Gastroesophageal sphincter (tissue), 4 donors: ENCODE measurements at regions not wholly inside any gene's neighbourhood (a gene's known extent, or its start where the extent isn't known, plus 50 kb on each side); places are given as distances from the start of the nearest gene placed in this dataset.
A peak's percentile ranks its signal among the peaks of the same experiment; 100 is the strongest.

Source experiments
- ATAC-seq: fragments of 150-250 bp; one replicate; pipeline ENCODE4 v1.9.1; 2016; ENCODE audit warnings: mild to moderate bottlenecking, moderate library complexity
- H3K27ac ChIP-seq, 4 donors: fragments of 200-600 bp; sonication (generic) in 3 of 4; 1 replicate in 3 of 4; 2 replicates in 1 of 4; pipeline ENCODE4 v1.5.1; 2016 to 2019
- H3K27me3 ChIP-seq: fragments of 200-600 bp; sonication (generic); one replicate; pipeline ENCODE4 v1.5.1; 2019
- H3K36me3 ChIP-seq, 2 donors: fragments of 200-600 bp; sonication (generic); one replicate each; pipeline ENCODE4 v1.5.1; 2019; ENCODE audit warnings: control low read depth in 1 of 2
- H3K4me1 ChIP-seq, 3 donors: fragments of 200-600 bp; sonication (generic); 1 replicate in 2 of 3; 2 replicates in 1 of 3; pipeline ENCODE4 v1.5.1; 2016 to 2019; ENCODE audit warnings: control low read depth in 2 of 3
- H3K4me3 ChIP-seq, 2 donors: fragments of 200-600 bp; sonication (generic); one replicate each; pipeline ENCODE4 v1.5.1; 2019; ENCODE audit warnings: mild to moderate bottlenecking in 1 of 2, moderate library complexity in 1 of 2
- H3K9me3 ChIP-seq, 3 donors: fragments of 200-600 bp; sonication (generic); one replicate each; pipeline ENCODE4 v1.5.1; 2017 to 2019; ENCODE audit warnings: control low read depth in 2 of 3
- EP300 ChIP-seq: sonication (generic); formaldehyde crosslinking; IDR thresholded peaks from one replicate; pipeline ENCODE4 v1.6.1; 2017; ENCODE audit warnings: antibody characterized with exemption, mild to moderate bottlenecking
- POLR2A ChIP-seq, 2 donors: fragments of 450-650 bp; IDR thresholded peaks; one replicate each; pipeline ENCODE4 v1.6.1; 2017; ENCODE audit warnings: antibody characterized with exemption in 2 of 2, mild to moderate bottlenecking in 2 of 2, moderate library complexity in 1 of 2
- POLR2AphosphoS5 ChIP-seq: sonication (generic); formaldehyde crosslinking; IDR thresholded peaks from one replicate; pipeline ENCODE4 v1.6.1; 2017; ENCODE audit warnings: antibody characterized with exemption
- WGBS, 2 donors: methylation state at CpG; one replicate each; pipeline ENCODE4 v1.1.5; 2018; ENCODE audit warnings: low coverage in 1 of 2; 5-methylcytosine and 5-hydroxymethylcytosine counted together
- TF ChIP-seq, protein P1 (sequence below), 4 experiments: fragments of 200-600 bp in 2 of 4; fragments of 450-650 bp in 2 of 4; sonication (generic) in 1 of 4; IDR thresholded peaks; one replicate each; pipeline ENCODE4 v1.5.1; 2017 to 2019; ENCODE audit warnings: antibody characterized with exemption in 4 of 4, mild to moderate bottlenecking in 2 of 4, moderate library complexity in 2 of 4

DNA sequence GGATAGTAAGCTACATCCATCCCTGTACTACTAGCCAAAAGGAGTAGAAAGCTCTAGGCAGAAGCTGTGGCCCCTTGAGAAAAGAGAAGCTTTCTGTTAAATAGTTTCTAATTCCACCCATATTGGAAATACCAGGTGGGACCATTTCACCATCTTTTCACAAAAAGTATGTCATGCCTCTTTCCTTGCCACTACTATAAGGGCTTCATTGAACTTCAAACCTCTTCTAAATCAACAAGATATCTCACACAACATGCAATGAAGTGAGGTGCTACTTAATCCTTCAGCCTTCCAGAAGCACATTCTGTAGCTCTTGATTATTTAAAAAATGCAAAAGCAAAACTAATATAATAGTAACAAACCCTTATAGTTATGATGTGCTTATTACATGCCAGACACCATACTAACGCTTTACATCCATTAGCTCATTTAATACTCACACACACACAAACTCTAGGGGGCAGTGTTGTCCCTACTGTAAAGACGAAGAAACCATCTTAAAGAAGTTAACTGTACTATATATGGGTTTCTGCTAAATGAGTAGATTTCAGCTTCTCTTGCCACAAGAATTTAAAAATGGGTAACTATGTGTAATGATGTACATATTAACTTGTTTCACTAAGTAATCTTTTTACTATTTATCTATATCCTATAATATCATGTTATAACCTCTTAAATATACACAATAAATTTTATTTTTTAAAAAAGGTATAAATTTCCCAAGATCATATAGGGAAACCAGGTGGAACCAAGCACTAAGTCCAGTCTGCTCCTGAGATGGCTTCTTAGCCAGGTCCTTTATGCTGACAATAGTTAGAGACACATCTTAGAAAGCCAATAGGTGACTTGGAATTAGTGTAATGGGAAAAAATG lies 124.4 kb downstream of the RPS29 start:
- no peak for ATAC-seq
- WGBS, 2 donors, result 23 to 30% methylated on average over 2 of the region's 2 CpGs
- no peak overlapping the region for H3K4me3 ChIP-seq

DNA sequence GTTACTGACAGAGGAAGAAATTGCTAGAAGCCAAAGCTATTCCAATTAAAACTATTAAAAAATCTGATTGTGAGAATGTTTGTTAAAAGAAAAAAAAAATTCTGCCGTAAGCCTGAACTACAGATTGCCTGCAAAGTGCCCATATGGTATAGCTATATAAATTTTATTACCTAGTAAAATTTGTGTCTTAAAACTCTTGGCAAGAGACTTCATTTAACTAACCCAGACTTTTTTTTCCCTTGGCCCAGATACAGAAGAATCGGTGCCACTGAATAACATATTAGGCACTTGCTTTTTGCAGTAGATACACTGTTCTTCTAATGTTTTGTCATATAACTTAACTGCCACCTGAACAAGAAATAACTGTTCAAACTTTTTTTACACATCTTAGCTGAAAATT lies 125.5 kb downstream of the RPS29 start:
- Histone ChIP-seq H3K4me1 (peaks cover 0 to 6% (median 0%) of the 10 kb centered on the region in 3 donors), H3K9me3 (no peaks in the 10 kb centered on the region), H3K4me3 (no peak overlapping the region), H3K36me3 (no peaks in the 10 kb centered on the region), H3K27ac (no peak overlapping the region), H3K27me3 (no peaks in the 10 kb centered on the region)
- TF ChIP-seq POLR2AphosphoS5 (no peak), EP300 (no peak), POLR2A (IDR thresholded peaks at IDR 0.05) (no peak)
- TF ChIP-seq, protein P1, sequence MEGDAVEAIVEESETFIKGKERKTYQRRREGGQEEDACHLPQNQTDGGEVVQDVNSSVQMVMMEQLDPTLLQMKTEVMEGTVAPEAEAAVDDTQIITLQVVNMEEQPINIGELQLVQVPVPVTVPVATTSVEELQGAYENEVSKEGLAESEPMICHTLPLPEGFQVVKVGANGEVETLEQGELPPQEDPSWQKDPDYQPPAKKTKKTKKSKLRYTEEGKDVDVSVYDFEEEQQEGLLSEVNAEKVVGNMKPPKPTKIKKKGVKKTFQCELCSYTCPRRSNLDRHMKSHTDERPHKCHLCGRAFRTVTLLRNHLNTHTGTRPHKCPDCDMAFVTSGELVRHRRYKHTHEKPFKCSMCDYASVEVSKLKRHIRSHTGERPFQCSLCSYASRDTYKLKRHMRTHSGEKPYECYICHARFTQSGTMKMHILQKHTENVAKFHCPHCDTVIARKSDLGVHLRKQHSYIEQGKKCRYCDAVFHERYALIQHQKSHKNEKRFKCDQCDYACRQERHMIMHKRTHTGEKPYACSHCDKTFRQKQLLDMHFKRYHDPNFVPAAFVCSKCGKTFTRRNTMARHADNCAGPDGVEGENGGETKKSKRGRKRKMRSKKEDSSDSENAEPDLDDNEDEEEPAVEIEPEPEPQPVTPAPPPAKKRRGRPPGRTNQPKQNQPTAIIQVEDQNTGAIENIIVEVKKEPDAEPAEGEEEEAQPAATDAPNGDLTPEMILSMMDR (IDR thresholded peaks at IDR 0.05), result no peak
- 58 to 60% methylated on average over 2 of the region's 2 CpGs for WGBS, 2 donors
- ATAC-seq, result no peak

More for the DNA sequence above, 124.4 kb downstream of the RPS29 start:
- TF ChIP-seq POLR2AphosphoS5 (no peak), POLR2A (IDR thresholded peaks at IDR 0.05) (no peak), EP300 (no peak)
- TF ChIP-seq, protein P1 (IDR thresholded peaks at IDR 0.05), result peak; percentile 18 to 57 (median 30)
- H3K4me1 ChIP-seq, result peaks cover 0 to 6% (median 0%) of the 10 kb centered on the region in 3 donors
- no peaks in the 10 kb centered on the region for H3K9me3 ChIP-seq
- H3K36me3 ChIP-seq, result no peaks in the 10 kb centered on the region
- H3K27me3 ChIP-seq, result no peaks in the 10 kb centered on the region
- H3K27ac ChIP-seq, result no peak overlapping the region

DNA sequence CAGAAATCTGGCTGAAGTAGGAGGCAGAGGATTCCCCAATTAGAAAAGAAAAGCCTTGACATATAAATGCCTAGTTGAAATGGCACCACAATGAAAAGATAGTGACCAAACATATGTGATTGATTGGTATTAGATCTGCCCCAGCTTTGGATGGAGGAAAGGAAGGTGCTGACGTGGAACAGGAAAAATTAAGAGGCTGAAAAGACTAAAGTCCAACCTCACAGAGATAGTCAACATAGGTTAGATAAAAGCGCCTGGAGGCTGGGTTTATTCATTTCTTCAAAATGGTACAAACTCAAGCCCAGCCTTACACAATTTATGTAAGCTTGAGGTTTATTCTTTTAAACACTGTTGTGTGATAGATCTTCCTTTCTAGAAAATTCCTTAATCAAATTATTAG lies 129.6 kb downstream of the RPS29 start:
- no peak for ATAC-seq
- Histone ChIP-seq H3K27me3 (no peaks in the 10 kb centered on the region), H3K4me3 (no peak overlapping the region), H3K27ac (no peak overlapping the region), H3K9me3 (no peaks in the 10 kb centered on the region), H3K4me1 (no peaks in the 10 kb centered on the region), H3K36me3 (no peaks in the 10 kb centered on the region)
- TF ChIP-seq POLR2AphosphoS5 (no peak), POLR2A (IDR thresholded peaks at IDR 0.05) (no peak), EP300 (no peak)
- TF ChIP-seq, protein P1 (IDR thresholded peaks at IDR 0.05), result no peak
- 76 to 83% methylated on average over 2 of the region's 2 CpGs for WGBS, 2 donors

GRCh38 chr14:49451938-49452337 lies 134.2 kb downstream of the RPS29 start:
- Histone ChIP-seq H3K4me3 (no peak overlapping the region), H3K4me1 (no peaks in the 10 kb centered on the region), H3K36me3 (no peaks in the 10 kb centered on the region), H3K9me3 (peaks cover 0 to 24% (median 0%) of the 10 kb centered on the region in 3 donors), H3K27ac (no peak overlapping the region), H3K27me3 (no peaks in the 10 kb centered on the region)
- no peak for ATAC-seq
- no peak for TF ChIP-seq POLR2AphosphoS5
- TF ChIP-seq POLR2A (IDR thresholded peaks at IDR 0.05), result no peak
- TF ChIP-seq, protein P1 (IDR thresholded peaks at IDR 0.05), result no peak
- TF ChIP-seq EP300, result no peak
- WGBS, 2 donors, result 55 to 69% methylated on average over 2 to 9 of the region's 10 CpGs

DNA sequence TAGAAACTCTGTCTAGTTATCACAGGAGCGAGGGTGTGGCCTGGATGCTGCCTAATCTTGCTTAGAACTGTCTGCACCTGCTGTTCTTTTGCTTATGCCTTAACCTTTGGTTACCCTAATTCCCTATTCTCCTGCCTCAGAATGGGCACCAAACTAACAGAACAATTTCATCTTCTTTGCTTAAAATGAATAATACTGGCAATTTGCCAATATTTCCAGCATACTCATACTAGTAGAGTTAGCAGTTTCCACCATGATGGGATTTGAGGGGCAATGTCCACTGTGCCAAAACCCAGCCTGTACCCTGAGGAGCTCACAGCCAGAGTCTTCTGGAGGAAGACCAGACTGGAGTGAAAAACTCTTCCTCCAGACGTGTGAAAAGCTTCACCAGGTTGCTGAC lies 136.4 kb downstream of the RPS29 start:
- H3K9me3 ChIP-seq, result peaks cover 0 to 24% (median 0%) of the 10 kb centered on the region in 3 donors

More for the DNA sequence above, 136.4 kb downstream of the RPS29 start:
- WGBS, 2 donors, result 77 to 93% methylated on average over 2 of the region's 2 CpGs
- no peak overlapping the region for H3K27ac ChIP-seq
- H3K4me3 ChIP-seq, result no peak overlapping the region
- H3K36me3 ChIP-seq, result no peaks in the 10 kb centered on the region
- TF ChIP-seq POLR2AphosphoS5 (no peak), EP300 (no peak), POLR2A (IDR thresholded peaks at IDR 0.05) (no peak)
- TF ChIP-seq, protein P1 (IDR thresholded peaks at IDR 0.05), result no peak
- H3K27me3 ChIP-seq, result no peaks in the 10 kb centered on the region
- ATAC-seq, result no peak
- H3K4me1 ChIP-seq, result no peaks in the 10 kb centered on the region
